Nephron (organoid): ENCODE measurements at regions not wholly inside any gene's neighbourhood (a gene's known extent, or its start where the extent isn't known, plus 50 kb on each side); places are given as distances from the start of the nearest gene placed in this dataset.

ENCODE experiments used
- H3K27ac Mint-ChIP-seq, 3 experiments: 2 replicates each; pipeline ENCODE4 v1.8.0; 2020; ENCODE audit warnings: mixed read lengths in 3 of 3, mild to moderate bottlenecking in 2 of 3, moderate library complexity in 1 of 3
- H3K27me3 Mint-ChIP-seq: 2 replicates; pipeline ENCODE4 v1.8.0; 2021; ENCODE audit warnings: low read depth, mild to moderate bottlenecking, moderate library complexity, mixed read lengths
- H3K36me3 Mint-ChIP-seq: 2 replicates; pipeline ENCODE4 v1.8.0; 2020; ENCODE audit warnings: low read depth, mixed read lengths
- H3K4me1 Mint-ChIP-seq: 2 replicates; pipeline ENCODE4 v1.8.0; 2020; ENCODE audit warnings: mixed read lengths
- H3K4me3 Mint-ChIP-seq, 3 experiments: 2 replicates each; pipeline ENCODE4 v1.8.0; 2020; ENCODE audit warnings: mild to moderate bottlenecking in 3 of 3, mixed read lengths in 3 of 3, moderate library complexity in 2 of 3
- H3K9me3 Mint-ChIP-seq: 2 replicates; pipeline ENCODE4 v1.8.0; 2020; ENCODE audit warnings: mixed read lengths
- TF ChIP-seq, protein P1 (sequence below), 3 experiments: fragments of 200-600 bp; sonication (generic); IDR thresholded peaks; one replicate each; pipeline ENCODE4 v1.5.0; 2021; ENCODE audit warnings: antibody characterized with exemption in 3 of 3; ENCODE audit not compliant: unreplicated experiment in 3 of 3

DNA sequence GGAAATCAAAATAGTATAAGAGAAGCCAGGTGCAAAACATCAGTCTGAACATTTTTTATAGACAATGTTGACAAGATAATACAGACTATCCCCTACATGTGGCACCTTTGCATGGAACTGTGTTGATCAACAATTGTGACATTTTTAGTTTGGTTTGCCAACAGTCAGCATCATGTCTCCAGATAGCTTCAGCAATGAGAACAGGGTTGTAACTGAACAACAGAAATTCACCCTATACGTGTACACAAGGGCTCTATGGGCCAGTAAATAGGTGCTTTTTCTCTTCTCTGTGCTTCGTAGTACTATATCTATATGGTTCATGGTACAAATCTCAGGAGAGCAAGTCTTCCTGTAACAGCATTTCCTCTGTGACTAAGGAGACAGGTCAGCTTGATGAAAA, 310.4 kb downstream of the ATXN7L3B start:
- TF ChIP-seq, protein P1, sequence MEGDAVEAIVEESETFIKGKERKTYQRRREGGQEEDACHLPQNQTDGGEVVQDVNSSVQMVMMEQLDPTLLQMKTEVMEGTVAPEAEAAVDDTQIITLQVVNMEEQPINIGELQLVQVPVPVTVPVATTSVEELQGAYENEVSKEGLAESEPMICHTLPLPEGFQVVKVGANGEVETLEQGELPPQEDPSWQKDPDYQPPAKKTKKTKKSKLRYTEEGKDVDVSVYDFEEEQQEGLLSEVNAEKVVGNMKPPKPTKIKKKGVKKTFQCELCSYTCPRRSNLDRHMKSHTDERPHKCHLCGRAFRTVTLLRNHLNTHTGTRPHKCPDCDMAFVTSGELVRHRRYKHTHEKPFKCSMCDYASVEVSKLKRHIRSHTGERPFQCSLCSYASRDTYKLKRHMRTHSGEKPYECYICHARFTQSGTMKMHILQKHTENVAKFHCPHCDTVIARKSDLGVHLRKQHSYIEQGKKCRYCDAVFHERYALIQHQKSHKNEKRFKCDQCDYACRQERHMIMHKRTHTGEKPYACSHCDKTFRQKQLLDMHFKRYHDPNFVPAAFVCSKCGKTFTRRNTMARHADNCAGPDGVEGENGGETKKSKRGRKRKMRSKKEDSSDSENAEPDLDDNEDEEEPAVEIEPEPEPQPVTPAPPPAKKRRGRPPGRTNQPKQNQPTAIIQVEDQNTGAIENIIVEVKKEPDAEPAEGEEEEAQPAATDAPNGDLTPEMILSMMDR (IDR thresholded peaks at IDR 0.05; ENCODE audit: unreplicated experiment in 3 of 3), result no peak
- no peaks in the 10 kb centered on the region for H3K27me3 Mint-ChIP-seq
- no peaks in the 10 kb centered on the region for H3K36me3 Mint-ChIP-seq
- no peak overlapping the region for H3K4me3 Mint-ChIP-seq
- no peaks in the 10 kb centered on the region for H3K9me3 Mint-ChIP-seq
- H3K4me1 Mint-ChIP-seq, result no peaks in the 10 kb centered on the region
- H3K27ac Mint-ChIP-seq, result peak overlapping the region; percentile 57 to 78 (median 67)

DNA sequence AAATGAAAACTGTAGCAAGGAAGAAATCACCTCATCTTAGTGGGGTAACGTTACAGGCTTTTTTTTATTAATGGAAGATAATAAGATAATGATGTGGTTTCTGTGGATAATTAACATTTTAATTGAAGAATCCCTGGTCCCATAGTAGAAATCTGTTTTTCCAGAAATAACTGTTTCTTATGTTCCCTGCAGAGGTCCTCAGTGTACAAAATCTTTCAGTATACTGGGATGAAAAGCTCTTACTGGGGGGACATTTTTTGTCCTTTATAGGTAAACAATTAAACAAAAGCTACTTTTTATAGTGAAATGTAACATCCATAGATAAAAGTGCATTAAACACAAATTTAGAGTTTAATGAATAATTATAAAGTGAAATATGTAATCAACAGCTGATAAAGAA, 312.2 kb downstream of the ATXN7L3B start:
- Mint-ChIP-seq H3K4me3 (no peak overlapping the region), H3K27me3 (no peaks in the 10 kb centered on the region), H3K36me3 (no peaks in the 10 kb centered on the region), H3K4me1 (no peaks in the 10 kb centered on the region), H3K9me3 (no peaks in the 10 kb centered on the region), H3K27ac (no peak overlapping the region)
- TF ChIP-seq, protein P1 (IDR thresholded peaks at IDR 0.05; ENCODE audit: unreplicated experiment in 3 of 3), result no peak

DNA sequence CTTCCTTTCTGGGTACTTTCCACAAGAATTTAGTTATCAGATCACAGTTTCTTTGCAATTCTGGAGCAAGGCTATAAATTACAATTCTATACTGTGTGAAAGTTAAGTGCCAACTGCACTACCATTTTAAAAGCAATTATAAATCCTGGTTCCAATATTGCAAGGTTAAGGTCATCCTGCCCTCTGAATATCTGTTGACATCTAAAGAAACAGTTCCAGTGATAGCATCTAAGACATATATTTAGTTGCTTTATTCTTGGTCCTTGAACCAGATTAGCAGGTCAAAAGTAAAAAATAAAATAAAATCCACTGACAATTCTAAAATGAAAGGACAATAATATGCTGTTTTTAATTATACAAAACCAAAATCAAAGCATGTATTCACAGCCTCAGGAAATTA, 334.2 kb downstream of the ATXN7L3B start:
- TF ChIP-seq, protein P1 (IDR thresholded peaks at IDR 0.05; ENCODE audit: unreplicated experiment in 3 of 3), result no peak
- Mint-ChIP-seq H3K4me1 (no peaks in the 10 kb centered on the region), H3K36me3 (peaks cover 5% of the 10 kb centered on the region), H3K4me3 (no peak overlapping the region), H3K9me3 (peaks cover 5% of the 10 kb centered on the region), H3K27me3 (no peaks in the 10 kb centered on the region), H3K27ac (no peak overlapping the region)

DNA sequence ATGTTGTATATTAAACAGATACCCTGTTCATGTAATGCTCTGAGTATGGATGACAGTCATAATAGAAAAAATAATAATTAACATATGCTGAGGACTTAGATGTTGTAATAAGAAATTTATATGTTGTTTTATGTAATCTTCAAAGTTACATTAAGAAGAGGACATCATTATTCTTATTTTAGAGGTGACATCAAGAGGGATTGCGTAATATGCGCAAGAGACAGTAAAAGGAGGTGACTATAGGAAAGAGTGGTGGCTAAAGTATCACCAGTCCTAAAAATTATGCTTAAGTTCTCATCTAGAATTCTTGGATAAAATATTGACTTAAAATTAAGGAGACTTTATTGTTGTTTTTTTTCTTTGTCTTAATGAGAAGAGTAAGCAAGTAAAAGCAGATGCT, 323.9 kb downstream of the KCNC2 start:
- H3K4me1 Mint-ChIP-seq, result peaks cover 19% of the 10 kb centered on the region
- TF ChIP-seq, protein P1 (IDR thresholded peaks at IDR 0.05; ENCODE audit: unreplicated experiment in 3 of 3), result no peak
- peaks cover 3% of the 10 kb centered on the region for H3K9me3 Mint-ChIP-seq
- H3K27ac Mint-ChIP-seq, result no peak overlapping the region
- H3K4me3 Mint-ChIP-seq, result no peak overlapping the region
- H3K36me3 Mint-ChIP-seq, result no peaks in the 10 kb centered on the region
- H3K27me3 Mint-ChIP-seq, result no peaks in the 10 kb centered on the region

DNA sequence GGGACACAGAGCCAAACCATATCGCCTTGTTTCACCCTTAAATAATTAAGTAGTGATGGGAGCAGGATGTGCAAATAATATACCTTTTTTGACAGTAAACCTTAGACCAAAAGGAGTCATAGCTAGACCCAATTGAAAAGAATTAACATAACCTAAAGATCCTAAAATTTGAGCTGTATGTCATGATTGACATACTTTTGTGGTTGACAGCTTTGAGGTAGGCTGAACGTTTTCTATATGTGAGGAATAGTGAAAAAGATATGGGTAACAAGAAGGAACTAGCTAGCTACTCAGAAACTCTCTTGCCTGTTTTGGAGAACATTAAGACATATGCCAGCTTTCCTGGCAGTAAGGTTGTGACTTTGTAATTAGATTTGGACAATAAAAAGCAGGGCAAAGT, 320.6 kb downstream of the KCNC2 start:
- Mint-ChIP-seq H3K36me3 (no peaks in the 10 kb centered on the region), H3K4me1 (peaks cover 34% of the 10 kb centered on the region), H3K4me3 (no peak overlapping the region), H3K27ac (peak overlapping the region in 2 of 3 experiments; percentile 10 to 11), H3K27me3 (no peaks in the 10 kb centered on the region), H3K9me3 (no peaks in the 10 kb centered on the region)
- TF ChIP-seq, protein P1 (IDR thresholded peaks at IDR 0.05; ENCODE audit: unreplicated experiment in 3 of 3), result no peak

DNA sequence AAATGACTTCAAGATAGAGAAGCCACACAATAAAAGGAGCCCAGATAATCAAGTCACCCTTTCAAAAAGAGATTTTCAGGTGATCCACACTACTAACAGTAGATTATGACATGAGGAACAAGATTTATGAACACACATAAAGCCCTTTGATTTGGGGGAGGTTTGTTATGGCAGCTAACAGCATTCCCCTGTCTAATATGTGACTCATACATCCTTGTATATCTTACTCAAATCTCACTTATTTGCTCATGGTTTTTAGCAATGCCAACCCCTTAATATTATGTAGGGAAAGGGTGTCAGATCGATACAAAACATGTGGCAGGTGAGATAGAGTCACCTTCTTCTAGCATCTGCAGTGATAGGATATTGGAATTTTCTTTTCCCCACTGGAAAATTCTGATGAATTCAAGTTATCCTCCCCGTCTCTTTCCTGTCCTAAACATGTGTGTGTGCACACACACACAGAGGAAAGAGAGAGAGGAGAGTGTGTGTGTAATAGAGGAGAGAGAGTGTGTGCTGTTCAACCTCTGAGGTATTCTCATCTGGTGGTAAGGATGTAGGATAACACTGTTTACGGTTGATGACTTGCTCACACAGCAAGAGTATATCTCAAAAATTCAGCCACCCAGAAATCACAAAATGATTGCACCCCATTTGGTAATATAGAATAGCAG, 319.9 kb downstream of the KCNC2 start:
- H3K27me3 Mint-ChIP-seq, result no peaks in the 10 kb centered on the region
- H3K4me3 Mint-ChIP-seq, result no peak overlapping the region
- H3K4me1 Mint-ChIP-seq, result peaks cover 34% of the 10 kb centered on the region
- no peaks in the 10 kb centered on the region for H3K9me3 Mint-ChIP-seq
- TF ChIP-seq, protein P1 (IDR thresholded peaks at IDR 0.05; ENCODE audit: unreplicated experiment in 3 of 3), result no peak
- no peaks in the 10 kb centered on the region for H3K36me3 Mint-ChIP-seq
- H3K27ac Mint-ChIP-seq, result peak overlapping the region; percentile 8 to 41 (median 33)
